ENCODE measurements at regions not wholly inside any gene's neighbourhood (a gene's known extent, or its start where the extent isn't known, plus 50 kb on each side); places are given as distances from the start of the nearest gene placed in this dataset.

DNA sequence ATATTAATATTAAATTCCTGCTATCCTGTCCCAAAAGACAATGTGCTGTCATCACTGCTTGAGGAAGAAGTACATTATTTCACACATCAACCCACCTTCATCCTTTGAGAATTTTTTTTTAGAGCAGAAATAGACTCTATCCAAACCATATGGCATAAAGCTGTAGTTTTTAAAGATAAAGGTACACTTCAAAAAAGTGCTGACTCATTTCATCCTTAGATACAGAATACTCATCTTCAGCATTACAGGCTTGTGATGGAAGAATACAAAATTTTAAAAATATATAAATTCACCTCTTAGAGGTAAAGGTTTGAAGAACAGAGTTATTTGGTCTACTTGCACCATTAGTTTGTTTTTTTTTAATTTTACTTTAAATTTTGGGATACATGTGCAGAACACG is 126.7 kb upstream of the ERG start:
- Histone ChIP-seq H3F3A (ENCODE audit: insufficient read depth, low read length, poor library complexity, severe bottlenecking) (no peaks in the 10 kb centered on the region), H3K4me2 (ENCODE audit: low read length) (no peak overlapping the region), H3K27me3 (ENCODE audit: insufficient read depth, low read depth, low read length) (no peaks in the 10 kb centered on the region), H3K79me2 (replicated peaks; ENCODE audit: insufficient read depth, low read length) (no peaks in the 10 kb centered on the region), H2AFZ (ENCODE audit: low read depth, low read length) (no peak overlapping the region), H3K27ac (ENCODE audit: low read length) (no peak overlapping the region), H3K9ac (ENCODE audit: low read length) (no peak overlapping the region), H3K36me3 (ENCODE audit: insufficient read depth, low read length) (no peaks in the 10 kb centered on the region), H4K20me1 (ENCODE audit: insufficient read depth) (no peaks in the 10 kb centered on the region), H3K9me2 (ENCODE audit: insufficient read depth, low read length) (no peaks in the 10 kb centered on the region), H3K9me3 (ENCODE audit: low read length) (no peaks in the 10 kb centered on the region), H3K4me3 (ENCODE audit: low read length) (no peak overlapping the region)
- TF ChIP-seq SMC3 (conservative IDR thresholded peaks at IDR 0.05; ENCODE audit: poor library complexity) (no peak), RAD21 (conservative IDR thresholded peaks at IDR 0.05) (no peak), EZH2 (IDR thresholded peaks at IDR 0.05; ENCODE audit: borderline replicate concordance, insufficient read depth, low read length, poor library complexity, severe bottlenecking) (no peak)

GRCh38 chr21:38626306-38626705 is 128.0 kb upstream of the ERG start:
- Histone ChIP-seq H3K27ac (ENCODE audit: low read length) (no peak overlapping the region), H4K20me1 (ENCODE audit: insufficient read depth) (no peaks in the 10 kb centered on the region), H3F3A (ENCODE audit: insufficient read depth, low read length, poor library complexity, severe bottlenecking) (no peaks in the 10 kb centered on the region), H3K36me3 (ENCODE audit: insufficient read depth, low read length) (no peaks in the 10 kb centered on the region), H3K4me2 (ENCODE audit: low read length) (no peak overlapping the region), H3K79me2 (replicated peaks; ENCODE audit: insufficient read depth, low read length) (no peaks in the 10 kb centered on the region), H2AFZ (ENCODE audit: low read depth, low read length) (no peak overlapping the region), H3K27me3 (ENCODE audit: insufficient read depth, low read depth, low read length) (no peaks in the 10 kb centered on the region), H3K9me3 (ENCODE audit: low read length) (no peaks in the 10 kb centered on the region), H3K9me2 (ENCODE audit: insufficient read depth, low read length) (no peaks in the 10 kb centered on the region), H3K4me3 (ENCODE audit: low read length) (no peak overlapping the region), H3K9ac (ENCODE audit: low read length) (no peak overlapping the region)
- TF ChIP-seq RAD21 (conservative IDR thresholded peaks at IDR 0.05) (no peak), POLR2AphosphoS5 (IDR thresholded peaks at IDR 0.05) (no peak), TAF1 (IDR thresholded peaks at IDR 0.05; ENCODE audit: low read depth) (no peak), EP300 (conservative IDR thresholded peaks at IDR 0.05; ENCODE audit: poor library complexity, severe bottlenecking) (no peak), SMC3 (conservative IDR thresholded peaks at IDR 0.05; ENCODE audit: poor library complexity) (no peak), REST (IDR thresholded peaks at IDR 0.05; ENCODE audit: borderline replicate concordance) (no peak), EZH2 (IDR thresholded peaks at IDR 0.05; ENCODE audit: borderline replicate concordance, insufficient read depth, low read length, poor library complexity, severe bottlenecking) (no peak), MXI1 (conservative IDR thresholded peaks at IDR 0.05; ENCODE audit: poor library complexity, severe bottlenecking) (no peak)
- TF ChIP-seq, protein P1, sequence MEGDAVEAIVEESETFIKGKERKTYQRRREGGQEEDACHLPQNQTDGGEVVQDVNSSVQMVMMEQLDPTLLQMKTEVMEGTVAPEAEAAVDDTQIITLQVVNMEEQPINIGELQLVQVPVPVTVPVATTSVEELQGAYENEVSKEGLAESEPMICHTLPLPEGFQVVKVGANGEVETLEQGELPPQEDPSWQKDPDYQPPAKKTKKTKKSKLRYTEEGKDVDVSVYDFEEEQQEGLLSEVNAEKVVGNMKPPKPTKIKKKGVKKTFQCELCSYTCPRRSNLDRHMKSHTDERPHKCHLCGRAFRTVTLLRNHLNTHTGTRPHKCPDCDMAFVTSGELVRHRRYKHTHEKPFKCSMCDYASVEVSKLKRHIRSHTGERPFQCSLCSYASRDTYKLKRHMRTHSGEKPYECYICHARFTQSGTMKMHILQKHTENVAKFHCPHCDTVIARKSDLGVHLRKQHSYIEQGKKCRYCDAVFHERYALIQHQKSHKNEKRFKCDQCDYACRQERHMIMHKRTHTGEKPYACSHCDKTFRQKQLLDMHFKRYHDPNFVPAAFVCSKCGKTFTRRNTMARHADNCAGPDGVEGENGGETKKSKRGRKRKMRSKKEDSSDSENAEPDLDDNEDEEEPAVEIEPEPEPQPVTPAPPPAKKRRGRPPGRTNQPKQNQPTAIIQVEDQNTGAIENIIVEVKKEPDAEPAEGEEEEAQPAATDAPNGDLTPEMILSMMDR (IDR thresholded peaks at IDR 0.05; ENCODE audit: poor library complexity, severe bottlenecking): no peak

GRCh38 chr21:38628349-38628748 is 130.1 kb upstream of the ERG start:
- Histone ChIP-seq H3K9me2 (ENCODE audit: insufficient read depth, low read length) (no peaks in the 10 kb centered on the region), H3K9me3 (ENCODE audit: low read length) (no peaks in the 10 kb centered on the region), H3K9ac (ENCODE audit: low read length) (no peak overlapping the region), H3K4me3 (ENCODE audit: low read length) (no peak overlapping the region), H4K20me1 (ENCODE audit: insufficient read depth) (no peaks in the 10 kb centered on the region), H3K79me2 (replicated peaks; ENCODE audit: insufficient read depth, low read length) (no peaks in the 10 kb centered on the region), H3K27me3 (ENCODE audit: insufficient read depth, low read depth, low read length) (no peaks in the 10 kb centered on the region), H2AFZ (ENCODE audit: low read depth, low read length) (no peak overlapping the region), H3K27ac (ENCODE audit: low read length) (no peak overlapping the region), H3F3A (ENCODE audit: insufficient read depth, low read length, poor library complexity, severe bottlenecking) (no peaks in the 10 kb centered on the region), H3K36me3 (ENCODE audit: insufficient read depth, low read length) (no peaks in the 10 kb centered on the region), H3K4me2 (ENCODE audit: low read length) (no peak overlapping the region)
- TF ChIP-seq, protein P1 (IDR thresholded peaks at IDR 0.05; ENCODE audit: poor library complexity, severe bottlenecking): no peak
- TF ChIP-seq RAD21 (conservative IDR thresholded peaks at IDR 0.05) (no peak), REST (IDR thresholded peaks at IDR 0.05; ENCODE audit: borderline replicate concordance) (no peak), SMC3 (conservative IDR thresholded peaks at IDR 0.05; ENCODE audit: poor library complexity) (no peak), MXI1 (conservative IDR thresholded peaks at IDR 0.05; ENCODE audit: poor library complexity, severe bottlenecking) (no peak), EP300 (conservative IDR thresholded peaks at IDR 0.05; ENCODE audit: poor library complexity, severe bottlenecking) (no peak), TAF1 (IDR thresholded peaks at IDR 0.05; ENCODE audit: low read depth) (no peak)

All from neural cell (in vitro differentiated cells).